ENCODE measurements at regions not wholly inside any gene's neighbourhood (a gene's known extent, or its start where the extent isn't known, plus 50 kb on each side); places are given as distances from the start of the nearest gene placed in this dataset.

GRCh38 chr12:124418156-124418555, 123.3 kb downstream of the RFLNA start:
- Histone ChIP-seq H3K36me3 (ENCODE audit: low read depth) (no peaks in the 10 kb centered on the region), H3K4me3 (no peak overlapping the region)
- intact Hi-C loops (cut with DNase I, micrococcal nuclease), result no loop called here

GRCh38 chr12:124416516-124417395, 121.9 kb downstream of the RFLNA start:
- Histone ChIP-seq H3K9me3 (no peaks in the 10 kb centered on the region), H3K36me3 (ENCODE audit: low read depth) (no peaks in the 10 kb centered on the region), H3K4me1 (ENCODE audit: low read depth) (peaks cover 12% of the 10 kb centered on the region), H3K4me3 (no peak overlapping the region)
- no peak for DNase-seq
- no peak for TF ChIP-seq CTCF (IDR thresholded peaks at IDR 0.05)
- ATAC-seq, result peak; percentile 28
- intact Hi-C loops (cut with DNase I, micrococcal nuclease), result no loop called here

More at GRCh38 chr12:124418156-124418555, 123.3 kb downstream of the RFLNA start:
- DNase-seq, result no peak
- H3K9me3 ChIP-seq, result no peaks in the 10 kb centered on the region
- TF ChIP-seq CTCF (IDR thresholded peaks at IDR 0.05), result no peak
- no peak for ATAC-seq
- peaks cover 17% of the 10 kb centered on the region for H3K4me1 ChIP-seq (ENCODE audit: low read depth)

- TF ChIP-seq CTCF (IDR thresholded peaks at IDR 0.05), result no peak
- H3K9me3 ChIP-seq, result no peaks in the 10 kb centered on the region
- ATAC-seq, result no peak
- no peaks in the 10 kb centered on the region for H3K36me3 ChIP-seq (ENCODE audit: low read depth)
- peaks cover 9% of the 10 kb centered on the region for H3K4me1 ChIP-seq (ENCODE audit: low read depth)
- no peak overlapping the region for H3K4me3 ChIP-seq
- DNase-seq, result no peak
- intact Hi-C loops (cut with DNase I, micrococcal nuclease), result no loop called here
Observed at GRCh38 chr12:124415064-124415463, 120.2 kb downstream of the RFLNA start.

- DNase-seq (no peak), ATAC-seq (no peak)
- Histone ChIP-seq H3K36me3 (ENCODE audit: low read depth) (no peaks in the 10 kb centered on the region), H3K9me3 (no peaks in the 10 kb centered on the region), H3K4me1 (ENCODE audit: low read depth) (peaks cover 15% of the 10 kb centered on the region), H3K4me3 (no peak overlapping the region)
- intact Hi-C loops (cut with DNase I, micrococcal nuclease), result no loop called here
- no peak for TF ChIP-seq CTCF (IDR thresholded peaks at IDR 0.05)
Observed at GRCh38 chr12:124413915-124414314, 119.0 kb downstream of the RFLNA start.

- Histone ChIP-seq H3K36me3 (ENCODE audit: low read depth) (no peaks in the 10 kb centered on the region), H3K4me1 (ENCODE audit: low read depth) (peaks cover 19% of the 10 kb centered on the region), H3K4me3 (no peak overlapping the region), H3K9me3 (no peaks in the 10 kb centered on the region)
- intact Hi-C loops (cut with DNase I, micrococcal nuclease), result no loop called here
- ATAC-seq (no peak), DNase-seq (no peak)
- TF ChIP-seq CTCF (IDR thresholded peaks at IDR 0.05), result no peak
Observed at GRCh38 chr12:124413401-124413800, 118.5 kb downstream of the RFLNA start.
